ENCODE measurements at regions not wholly inside any gene's neighbourhood (a gene's known extent, or its start where the extent isn't known, plus 50 kb on each side); places are given as distances from the start of the nearest gene placed in this dataset.
A peak's percentile ranks its signal among the peaks of the same experiment; 100 is the strongest.

DNA sequence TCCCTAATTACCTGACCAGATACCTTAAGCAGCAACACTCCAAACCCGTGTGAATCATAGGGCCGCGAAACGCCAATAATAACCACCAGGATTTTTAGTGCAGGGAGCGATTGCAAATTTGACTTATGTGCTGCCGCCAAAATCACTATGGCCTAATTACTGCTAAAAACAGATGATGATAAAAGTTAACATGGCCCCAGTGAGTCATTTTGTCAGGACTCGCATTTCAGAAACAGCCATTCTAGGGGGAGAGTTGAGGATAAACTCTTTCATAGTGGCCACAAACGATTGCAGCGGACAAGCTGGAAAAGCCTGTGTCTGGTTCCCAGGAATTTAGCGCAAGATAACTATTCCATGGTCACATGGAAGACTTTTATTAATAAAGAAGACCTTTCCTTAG is 103.4 kb downstream of the HLX start:
- DNase-seq: no peak

DNA sequence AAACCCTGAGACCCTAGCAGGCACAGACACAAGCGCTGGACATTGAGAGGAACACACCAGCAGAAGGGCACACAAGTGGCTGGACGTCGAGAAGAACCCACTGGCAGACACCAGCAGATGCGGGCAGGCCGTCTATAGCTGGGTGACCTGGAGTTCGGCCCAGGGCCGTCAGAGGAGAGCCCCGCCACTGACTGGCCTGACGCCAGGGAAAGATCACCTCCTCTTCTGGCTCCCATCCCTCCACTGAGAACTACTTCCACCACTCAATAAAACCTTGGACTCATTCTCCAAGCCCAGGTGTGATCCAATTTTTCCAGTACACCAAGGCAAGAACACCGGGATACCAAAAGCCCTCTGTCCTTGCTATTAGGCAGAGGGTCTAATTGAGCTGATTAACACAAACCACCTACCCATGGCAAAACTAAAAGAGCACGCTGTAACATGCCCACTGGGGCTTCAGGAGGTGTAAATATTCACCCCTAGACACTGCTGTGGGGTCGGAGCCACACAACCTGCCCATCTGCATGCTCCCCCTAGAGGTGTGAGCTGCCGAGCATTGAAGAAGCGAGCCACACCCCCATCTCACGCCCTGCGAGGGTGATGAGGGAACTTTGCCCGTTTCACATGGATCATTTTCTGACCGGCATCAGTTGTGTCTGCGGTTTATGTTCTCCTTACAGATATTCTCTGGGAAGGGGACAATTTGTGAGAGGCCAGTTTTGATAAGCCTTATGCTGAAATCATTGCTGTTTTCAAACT is 104.8 kb downstream of the HLX start:
- DNase-seq: no peak

DNA sequence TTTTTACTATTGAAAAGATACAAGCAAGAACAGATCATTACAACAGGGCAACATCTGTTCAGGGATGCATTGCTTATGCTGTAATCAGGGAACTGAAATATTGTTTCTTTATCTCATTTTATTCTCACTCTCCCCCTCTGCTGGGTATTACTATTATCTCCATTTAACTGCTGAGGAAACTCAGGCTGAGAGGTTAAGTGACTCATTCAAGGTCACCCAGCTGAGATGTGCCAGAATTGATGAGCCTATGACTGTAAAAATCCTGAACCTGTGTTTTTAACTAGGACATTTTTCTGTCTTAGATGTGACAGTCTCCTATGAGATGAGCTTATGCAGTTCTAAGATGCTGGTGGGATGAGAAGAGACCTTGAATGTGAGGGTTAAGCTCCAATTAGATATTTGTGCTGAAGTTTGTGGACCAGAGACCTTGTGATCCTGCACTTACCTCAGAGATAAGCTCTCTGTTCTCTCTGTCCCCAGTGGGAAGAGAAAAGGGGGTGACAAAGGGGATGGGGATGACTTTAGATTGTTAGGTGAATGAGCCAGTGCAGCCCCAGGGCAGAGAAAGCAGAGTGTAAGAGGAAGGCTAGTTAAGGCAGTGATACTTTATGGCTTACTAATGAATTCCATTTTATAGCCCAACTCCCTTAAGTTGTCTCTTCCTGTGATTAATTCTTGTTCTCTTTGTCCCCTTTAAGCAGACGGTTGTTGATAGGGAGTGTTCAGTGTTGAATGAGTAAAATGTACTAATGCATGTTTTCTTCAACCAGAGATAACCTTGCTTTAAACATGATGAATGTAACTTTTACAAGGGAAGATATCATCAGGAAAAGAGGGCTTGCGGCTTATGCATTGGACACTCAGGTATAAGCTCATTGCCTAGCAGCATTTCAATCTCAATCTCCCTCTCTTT is 111.4 kb downstream of the HLX start:
- DNase-seq: no peak

DNA sequence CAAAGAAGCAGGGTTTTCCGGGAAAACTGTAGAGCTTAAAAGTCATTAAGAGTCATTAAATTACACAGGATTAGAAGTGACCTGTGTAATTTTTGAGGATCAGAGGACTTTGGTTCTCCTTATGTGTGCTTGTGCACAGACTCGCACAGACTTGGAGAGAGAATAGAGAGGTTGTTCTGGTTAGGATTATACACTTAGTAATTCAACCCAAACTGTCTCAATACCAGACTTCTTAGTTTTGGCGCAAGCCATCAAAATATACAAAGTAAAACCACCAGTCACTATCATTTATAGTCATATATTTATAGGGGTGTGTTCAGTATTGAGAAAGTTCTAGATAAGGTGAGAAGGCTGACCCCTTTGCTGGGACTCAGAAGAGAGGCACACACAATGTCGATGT is 112.3 kb downstream of the HLX start:
- DNase-seq: no peak

GRCh38 chr1:220991959-220992704 is 112.9 kb downstream of the HLX start:
- DNase-seq: no peak

DNA sequence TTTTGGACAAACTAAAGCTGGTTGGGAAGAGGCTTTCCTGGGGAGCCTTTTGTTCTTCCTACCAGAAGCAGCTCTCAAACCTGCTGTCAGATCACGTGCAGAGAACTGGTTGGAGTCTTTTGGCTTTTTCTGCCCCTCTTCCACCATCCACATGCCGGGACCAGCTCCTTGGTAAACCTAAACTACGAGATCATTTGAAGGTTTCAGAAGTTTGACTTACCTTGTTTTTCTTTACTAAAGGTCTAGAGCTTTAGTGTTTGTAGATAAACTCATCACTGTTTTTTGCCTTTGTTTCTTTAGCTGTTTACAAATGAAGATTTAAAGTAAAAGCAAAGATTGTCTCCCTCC is 113.4 kb downstream of the HLX start:
- no peak for DNase-seq

DNA sequence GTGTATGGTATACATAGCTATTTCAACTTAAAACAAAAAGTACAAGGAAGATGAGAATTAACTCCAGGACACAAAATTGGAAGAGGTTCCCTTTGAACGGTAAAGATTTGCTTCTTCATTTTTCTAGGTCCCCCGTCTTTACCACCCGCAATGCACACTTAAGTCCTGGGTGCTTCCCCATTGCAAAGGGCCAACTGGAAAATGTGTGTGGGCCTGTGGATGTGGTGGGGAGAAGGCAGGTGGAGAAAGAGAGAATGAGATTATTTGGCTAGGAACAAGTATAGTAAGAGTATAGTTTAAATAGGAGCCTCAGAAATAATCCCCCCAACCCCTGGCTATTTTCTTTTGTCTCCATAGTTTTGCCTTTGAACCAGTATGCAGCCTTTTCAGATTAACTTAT is 115.4 kb downstream of the HLX start:
- DNase-seq: no peak

GRCh38 chr1:220997791-220998190 is 118.5 kb downstream of the HLX start:
- DNase-seq: no peak

DNA sequence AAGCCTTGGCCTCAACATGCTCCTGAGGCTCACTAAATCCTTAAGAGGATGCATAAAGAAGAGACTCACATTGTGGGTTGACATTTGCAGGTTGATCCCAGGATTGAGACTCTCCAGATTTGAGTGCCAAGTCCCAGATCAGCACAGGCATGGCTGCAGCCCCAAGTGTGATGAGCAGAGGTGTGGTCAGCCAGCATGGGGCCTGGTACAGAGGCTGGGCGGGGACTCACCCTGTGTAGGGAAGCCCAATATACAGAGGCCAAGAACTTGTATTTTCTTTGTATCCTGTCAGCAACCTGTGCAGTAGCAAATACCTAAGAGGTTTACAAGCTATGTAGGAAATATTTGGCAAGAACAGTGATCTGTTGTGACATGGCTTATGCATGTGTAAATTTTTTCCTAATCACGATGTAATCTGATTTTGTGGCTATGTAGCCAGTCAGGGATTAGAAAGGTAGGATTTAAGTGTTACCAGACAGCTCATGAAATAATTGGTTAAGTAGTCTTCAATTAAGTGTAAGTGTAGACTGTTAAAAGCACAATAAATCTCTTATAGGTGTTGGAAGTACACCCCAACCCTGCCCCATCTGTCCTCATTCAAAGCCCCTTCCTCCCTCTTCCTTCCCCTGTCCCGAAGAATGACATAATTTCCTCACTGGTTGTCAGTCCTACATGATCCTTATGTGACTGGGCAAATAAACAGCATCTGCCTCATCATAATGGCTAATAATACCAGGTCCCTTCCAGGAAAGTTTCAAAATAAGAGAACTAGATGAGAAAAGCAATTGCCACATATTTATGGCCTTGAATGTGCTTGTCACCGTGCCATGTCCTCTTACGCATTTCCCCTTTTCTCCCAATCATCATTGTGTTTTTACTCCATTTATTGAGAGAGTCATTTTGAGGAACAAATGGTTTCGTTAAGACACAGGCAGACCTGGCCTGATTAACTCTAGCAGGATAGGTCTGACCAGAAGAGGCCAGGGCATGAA is 120.9 kb downstream of the HLX start:
- DNase-seq: peak in 1 of 56 donors; percentile 1

GRCh38 chr1:221001167-221001566 is 121.9 kb downstream of the HLX start:
- DNase-seq: no peak

GRCh38 chr1:221002601-221003000 is 123.4 kb downstream of the HLX start:
- no peak for DNase-seq

- no peak for DNase-seq
Measured at GRCh38 chr1:221011145-221011544, 131.9 kb downstream of the HLX start.

GRCh38 chr1:221012120-221012519 is 132.9 kb downstream of the HLX start:
- no peak for DNase-seq

GRCh38 chr1:221013691-221014660 is 134.7 kb downstream of the HLX start:
- no peak for DNase-seq

GRCh38 chr1:221015159-221015790 is 136.0 kb downstream of the HLX start:
- DNase-seq: no peak

DNA sequence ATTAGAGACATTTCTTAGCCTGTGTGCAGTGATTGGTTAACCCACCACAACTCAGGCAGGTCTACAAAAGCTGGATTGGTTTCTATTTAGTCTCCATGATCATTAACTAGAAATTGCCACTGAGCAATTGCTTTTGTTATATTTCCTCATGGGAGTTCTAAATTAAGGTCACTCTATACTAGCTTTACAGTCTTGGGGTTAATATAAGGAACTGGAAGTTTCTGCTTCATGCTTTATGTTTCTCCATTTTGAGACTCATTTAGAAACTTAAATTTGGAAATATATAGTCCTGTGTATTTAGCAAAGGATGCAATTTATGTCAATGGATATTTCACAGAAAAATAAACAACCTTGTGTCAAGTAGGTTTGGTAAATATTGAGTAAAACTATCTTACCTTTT is 137.5 kb downstream of the HLX start:
- no peak for DNase-seq

DNA sequence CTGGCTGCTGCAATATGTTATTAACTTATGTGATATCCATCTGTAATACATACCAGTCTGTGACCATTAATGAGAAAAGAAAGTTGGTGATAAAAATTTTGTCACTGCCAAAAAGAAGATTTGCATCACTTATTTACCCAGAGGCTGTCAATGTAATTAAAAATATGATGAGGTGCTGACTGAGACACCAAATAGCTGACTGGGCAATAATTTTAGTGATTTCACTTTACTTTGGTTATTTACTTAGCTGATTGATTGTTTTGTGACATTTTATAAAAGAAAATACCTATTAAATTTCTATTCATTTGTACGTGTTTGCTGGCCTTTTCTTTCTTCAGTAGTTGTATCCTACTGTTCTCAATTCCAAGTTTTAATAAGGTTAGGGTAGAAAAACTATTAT is 139.2 kb downstream of the HLX start:
- no peak for DNase-seq

DNA sequence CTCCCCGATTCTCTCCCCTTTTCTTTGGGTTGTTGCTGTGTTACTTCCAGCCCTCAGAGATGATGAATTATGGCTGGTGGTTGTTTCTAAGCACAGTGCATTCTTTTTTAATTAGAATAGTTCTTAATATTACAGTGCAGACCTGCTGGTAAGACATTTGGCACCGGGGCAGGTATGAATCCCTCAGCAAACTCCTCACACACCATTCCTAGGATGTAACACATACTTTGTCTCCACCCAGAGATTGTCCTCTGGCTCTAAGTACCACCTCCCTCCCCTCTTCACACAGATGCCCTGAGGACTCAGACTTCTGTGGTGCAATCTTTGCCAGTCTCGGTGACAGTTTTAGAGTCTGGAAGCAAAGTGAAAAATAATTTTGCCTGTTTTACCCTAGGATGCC is 143.1 kb downstream of the HLX start:
- no peak for DNase-seq

DNA sequence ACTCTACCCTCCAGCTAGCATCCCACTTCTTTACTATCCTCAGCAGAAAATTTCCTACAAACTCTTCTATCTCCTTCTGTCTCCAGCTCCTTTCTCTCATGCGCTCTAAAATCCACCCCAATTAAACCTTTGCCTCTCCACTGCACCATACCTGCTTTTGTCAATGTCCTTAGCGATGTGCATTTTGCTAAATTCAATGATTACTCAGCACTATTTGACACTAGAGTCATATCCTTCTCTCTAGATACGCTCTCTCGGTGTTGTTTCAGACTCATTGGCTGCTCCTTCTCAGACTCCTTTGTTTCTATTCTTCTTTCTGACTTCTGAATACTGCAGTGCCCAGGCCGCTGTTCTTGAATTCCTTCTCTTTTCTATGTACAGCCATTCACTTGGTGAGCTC is 144.2 kb downstream of the HLX start:
- no peak for DNase-seq

All from amygdala (tissue), 56 donors.